ENCODE measurements at regions not wholly inside any gene's neighbourhood (a gene's known extent, or its start where the extent isn't known, plus 50 kb on each side); places are given as distances from the start of the nearest gene placed in this dataset.

DNA sequence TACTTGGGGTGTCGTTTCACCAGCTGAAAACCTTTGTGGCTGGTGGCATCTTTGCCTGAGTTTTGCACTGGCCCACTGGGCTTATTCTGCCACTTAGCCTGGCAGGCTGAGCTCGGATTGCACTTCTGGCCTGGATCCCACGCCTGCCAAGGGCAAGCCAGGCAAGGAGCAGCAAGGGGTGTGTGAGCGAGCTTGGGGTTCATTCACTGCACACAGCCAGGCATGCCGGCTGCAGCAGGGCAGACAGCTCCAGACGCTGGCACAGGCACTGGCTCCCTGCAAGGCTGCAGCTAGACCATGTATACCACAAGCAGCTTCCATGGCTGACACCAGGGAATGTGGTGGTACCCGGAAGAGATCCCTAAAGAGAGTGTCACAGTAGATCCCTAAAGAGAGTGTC lies 476.3 kb downstream of the EPHA5 start:
- no peak overlapping the region for H3K14ac ChIP-seq (ENCODE audit: insufficient read length)
- H3K4ac ChIP-seq (replicated peaks; ENCODE audit: insufficient read length, low read depth, low read length), result no peak overlapping the region
- no peaks in the 10 kb centered on the region for H3K36me3 ChIP-seq (ENCODE audit: control insufficient read depth in 2 of 4, insufficient read depth in 4 of 4, low read length in 3 of 4)
- no peak overlapping the region for H3K18ac ChIP-seq (ENCODE audit: extremely low read depth, low read length)
- H2BK5ac ChIP-seq (ENCODE audit: low read depth, low read length), result no peak overlapping the region
- no peak overlapping the region for H2AK5ac ChIP-seq (ENCODE audit: low read depth, low read length)
- no peaks in the 10 kb centered on the region for H4K20me1 ChIP-seq (replicated peaks in 1 of 2; ENCODE audit: control insufficient read depth in 1 of 2, insufficient read depth in 2 of 2, low read length in 2 of 2)
- peak overlapping the region; percentile 3; the same call in 1 of the 2 replicates for H4K8ac ChIP-seq (ENCODE audit: extremely low read depth, insufficient read depth, low read length)
- H4K91ac ChIP-seq (replicated peaks; ENCODE audit: insufficient read length, low read length), result no peak overlapping the region
- no peaks in the 10 kb centered on the region for H3K79me2 ChIP-seq (ENCODE audit: control insufficient read depth in 1 of 2, insufficient read depth in 2 of 2, low read length in 2 of 2)
- CTCF ChIA-PET (ENCODE audit: partially characterized antibody), result interaction anchor here (1.1 kb wide), 2 partner anchors 10 to 146 kb away, joined by 3 read pairs; no protein-coding TSS in a partner anchor
- no peak overlapping the region for H3K56ac ChIP-seq (replicated peaks; ENCODE audit: insufficient read length, low read depth, low read length)
- FAIRE-seq (no peak), DNase-seq (ENCODE audit: low read depth in 1 of 2, low spot score in 2 of 2) (no peak)
- no peak overlapping the region for H3K27ac ChIP-seq (ENCODE audit: low read depth, low read length)
- H3K27me3 ChIP-seq (replicated peaks in 1 of 4; ENCODE audit: control insufficient read depth in 3 of 4, extremely low read depth in 1 of 4, insufficient read depth in 3 of 4, low read length in 3 of 4), result no peaks in the 10 kb centered on the region
- no peaks in the 10 kb centered on the region for H3K4me1 ChIP-seq (replicated peaks in 1 of 4; ENCODE audit: control insufficient read depth in 3 of 4, insufficient read depth in 4 of 4, low read length in 3 of 4)
- no peak overlapping the region for H2BK120ac ChIP-seq (replicated peaks; ENCODE audit: low read depth, low read length)
- H2AFZ ChIP-seq (ENCODE audit: low read length), result no peak overlapping the region
- 94% methylated on average over 7 of the region's 7 CpGs; no CpG with 5 or more reads in 1 of the 2 experiments for WGBS, 2 experiments (ENCODE audit: extremely low coverage in 1 of 2, insufficient coverage in 1 of 2, insufficient read length in 1 of 2, insufficient replicate concordance in 2 of 2, low coverage in 1 of 2, low lambda C conversion rate in 2 of 2, missing lambda C conversion rate in 1 of 2)
- no peaks in the 10 kb centered on the region for H3K23me2 ChIP-seq (ENCODE audit: low read depth, low read length)
- no peak overlapping the region for H3K4me3 ChIP-seq (ENCODE audit: extremely low read depth in 1 of 4, insufficient read depth in 2 of 4, low read depth in 3 of 4, low read length in 4 of 4)
- H4K5ac ChIP-seq (ENCODE audit: insufficient read length, low read depth, low read length), result no peak overlapping the region
- H3K4me2 ChIP-seq (ENCODE audit: insufficient read depth in 1 of 2, low read depth in 2 of 2, low read length in 2 of 2), result no peak overlapping the region
- H3K79me1 ChIP-seq (ENCODE audit: low read depth, low read length), result no peaks in the 10 kb centered on the region
- H2BK15ac ChIP-seq (ENCODE audit: low read length), result no peak overlapping the region
- POLR2A ChIA-PET (ENCODE audit: partially characterized antibody), result no interaction called here
- no peak overlapping the region for H2BK20ac ChIP-seq (ENCODE audit: low read length)
- H3K23ac ChIP-seq (ENCODE audit: insufficient read length), result no peak overlapping the region
- H3K9ac ChIP-seq (replicated peaks in 1 of 4; ENCODE audit: extremely low read depth in 1 of 4, low read depth in 3 of 4, low read length in 3 of 4), result no peak overlapping the region
- H3K9me3 ChIP-seq (ENCODE audit: insufficient read depth in 2 of 2, low read depth in 1 of 2, low read length in 1 of 2), result no peaks in the 10 kb centered on the region; a peak in 1 of 4 replicates
- H2BK12ac ChIP-seq (ENCODE audit: low read depth, low read length), result no peak overlapping the region
- no peak for TF ChIP-seq CHD2 (IDR thresholded peaks at IDR 0.05; ENCODE audit: low read length)
- TF ChIP-seq JUND (IDR thresholded peaks at IDR 0.05; ENCODE audit: low read length), result no peak
- no peak for TF ChIP-seq TCF12 (IDR thresholded peaks at IDR 0.05; ENCODE audit: low read depth, low read length)
- TF ChIP-seq, protein P1, sequence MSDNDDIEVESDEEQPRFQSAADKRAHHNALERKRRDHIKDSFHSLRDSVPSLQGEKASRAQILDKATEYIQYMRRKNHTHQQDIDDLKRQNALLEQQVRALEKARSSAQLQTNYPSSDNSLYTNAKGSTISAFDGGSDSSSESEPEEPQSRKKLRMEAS (IDR thresholded peaks at IDR 0.05), result no peak
- TF ChIP-seq POLR2A (IDR thresholded peaks at IDR 0.05; ENCODE audit: control extremely low read depth in 1 of 2, low read depth in 2 of 2, low read length in 2 of 2), result no peak
- TF ChIP-seq FOSL1 (IDR thresholded peaks at IDR 0.05; ENCODE audit: insufficient read depth, low read depth, low read length), result no peak
- TF ChIP-seq HDAC6 (IDR thresholded peaks at IDR 0.05; ENCODE audit: low read depth, low read length), result no peak
- no peak for TF ChIP-seq EP300 (IDR thresholded peaks at IDR 0.05; ENCODE audit: borderline replicate concordance in 1 of 2, low read depth in 2 of 2, low read length in 2 of 2)
- TF ChIP-seq SIN3A (conservative IDR thresholded peaks at IDR 0.05 in 1 of 2, IDR thresholded peaks at IDR 0.05 in 1 of 2; ENCODE audit: low read depth in 1 of 2, low read length in 2 of 2), result no peak
- TF ChIP-seq PHF8 (conservative IDR thresholded peaks at IDR 0.05; ENCODE audit: low read depth, low read length), result no peak
- no peak for TF ChIP-seq ASH2L (IDR thresholded peaks at IDR 0.05; ENCODE audit: low read length)
- no peak for TF ChIP-seq GTF2F1 (IDR thresholded peaks at IDR 0.05; ENCODE audit: borderline replicate concordance, low read depth, low read length)
- TF ChIP-seq POLR2AphosphoS5 (IDR thresholded peaks at IDR 0.05; ENCODE audit: low read depth, low read length), result no peak
- TF ChIP-seq, protein P2, sequence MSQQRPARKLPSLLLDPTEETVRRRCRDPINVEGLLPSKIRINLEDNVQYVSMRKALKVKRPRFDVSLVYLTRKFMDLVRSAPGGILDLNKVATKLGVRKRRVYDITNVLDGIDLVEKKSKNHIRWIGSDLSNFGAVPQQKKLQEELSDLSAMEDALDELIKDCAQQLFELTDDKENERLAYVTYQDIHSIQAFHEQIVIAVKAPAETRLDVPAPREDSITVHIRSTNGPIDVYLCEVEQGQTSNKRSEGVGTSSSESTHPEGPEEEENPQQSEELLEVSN (IDR thresholded peaks at IDR 0.05), result no peak
